ENCODE measurements at regions not wholly inside any gene's neighbourhood (a gene's known extent, or its start where the extent isn't known, plus 50 kb on each side); places are given as distances from the start of the nearest gene placed in this dataset.

DNA sequence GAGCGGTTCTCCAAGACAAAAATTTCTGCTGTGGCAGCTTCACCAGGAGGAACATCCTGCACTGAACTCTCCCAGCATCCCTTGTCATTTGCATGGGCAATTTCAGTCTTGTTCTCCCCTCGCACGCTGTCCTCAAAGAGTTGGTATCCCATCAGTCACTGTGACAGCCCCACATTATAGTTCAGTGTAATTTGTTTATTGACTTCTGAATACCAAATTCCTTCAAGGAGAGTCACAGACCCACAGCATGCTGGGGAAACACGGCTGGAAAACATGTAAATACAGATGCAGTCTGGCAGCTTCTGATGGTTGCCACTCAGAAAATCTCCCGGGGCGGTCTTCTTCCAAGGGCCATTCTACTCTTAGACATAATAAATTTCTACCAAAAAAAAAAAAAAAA is 151.0 kb upstream of the NEBL start:
- no peak for DNase-seq
- Histone ChIP-seq H3K27ac (no peak overlapping the region), H3K36me3 (no peaks in the 10 kb centered on the region), H3K27me3 (replicated peaks in 1 of 7) (peaks cover 0 to 4% (median 0%) of the 10 kb centered on the region in 7 donors), H3K4me3 (no peak overlapping the region), H3K4me1 (no peaks in the 10 kb centered on the region), H3K9me3 (peaks cover 0 to 13% (median 0%) of the 10 kb centered on the region in 8 donors)
- 77 to 88% (median 84%) methylated on average over 6 of the region's 6 CpGs for WGBS, 5 donors
- intact Hi-C loops (cut with DNase I; ENCODE audit: low total_unique reads): no loop called here
- TF ChIP-seq, protein P1, sequence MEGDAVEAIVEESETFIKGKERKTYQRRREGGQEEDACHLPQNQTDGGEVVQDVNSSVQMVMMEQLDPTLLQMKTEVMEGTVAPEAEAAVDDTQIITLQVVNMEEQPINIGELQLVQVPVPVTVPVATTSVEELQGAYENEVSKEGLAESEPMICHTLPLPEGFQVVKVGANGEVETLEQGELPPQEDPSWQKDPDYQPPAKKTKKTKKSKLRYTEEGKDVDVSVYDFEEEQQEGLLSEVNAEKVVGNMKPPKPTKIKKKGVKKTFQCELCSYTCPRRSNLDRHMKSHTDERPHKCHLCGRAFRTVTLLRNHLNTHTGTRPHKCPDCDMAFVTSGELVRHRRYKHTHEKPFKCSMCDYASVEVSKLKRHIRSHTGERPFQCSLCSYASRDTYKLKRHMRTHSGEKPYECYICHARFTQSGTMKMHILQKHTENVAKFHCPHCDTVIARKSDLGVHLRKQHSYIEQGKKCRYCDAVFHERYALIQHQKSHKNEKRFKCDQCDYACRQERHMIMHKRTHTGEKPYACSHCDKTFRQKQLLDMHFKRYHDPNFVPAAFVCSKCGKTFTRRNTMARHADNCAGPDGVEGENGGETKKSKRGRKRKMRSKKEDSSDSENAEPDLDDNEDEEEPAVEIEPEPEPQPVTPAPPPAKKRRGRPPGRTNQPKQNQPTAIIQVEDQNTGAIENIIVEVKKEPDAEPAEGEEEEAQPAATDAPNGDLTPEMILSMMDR (IDR thresholded peaks at IDR 0.05 in 8 of 11, conservative IDR thresholded peaks at IDR 0.05 in 3 of 11): no peak
- TF ChIP-seq POLR2AphosphoS5 (IDR thresholded peaks at IDR 0.05): no peak
- no peak for TF ChIP-seq POLR2A (IDR thresholded peaks at IDR 0.05)

DNA sequence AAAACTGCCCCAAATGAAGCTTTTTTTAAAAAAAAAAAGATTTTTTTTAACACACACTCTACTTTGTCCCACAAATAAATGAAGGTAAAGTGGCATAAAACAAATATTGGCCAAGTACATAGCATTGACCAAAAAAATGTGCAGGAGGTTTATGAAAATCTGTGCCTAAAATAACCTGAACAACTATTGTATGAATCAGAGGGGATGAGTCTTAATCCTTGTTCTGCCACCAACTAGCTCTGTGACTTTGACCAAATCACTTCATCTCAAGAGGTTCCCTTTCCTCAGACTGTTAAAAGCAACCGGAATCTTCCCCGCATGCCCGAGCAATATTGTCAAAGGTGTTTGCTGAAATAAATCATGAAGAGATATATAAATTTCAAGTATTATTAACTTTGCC is 150.4 kb upstream of the NEBL start:
- intact Hi-C loops (cut with DNase I; ENCODE audit: low total_unique reads): no loop called here
- Histone ChIP-seq H3K36me3 (no peaks in the 10 kb centered on the region), H3K9me3 (peaks cover 0 to 13% (median 0%) of the 10 kb centered on the region in 8 donors), H3K27me3 (replicated peaks in 1 of 7) (peaks cover 0 to 4% (median 0%) of the 10 kb centered on the region in 7 donors), H3K4me3 (no peak overlapping the region), H3K4me1 (no peaks in the 10 kb centered on the region), H3K27ac (no peak overlapping the region)
- WGBS, 5 donors: 89 to 99% (median 95%) methylated on average over 3 of the region's 3 CpGs
- TF ChIP-seq, protein P1 (IDR thresholded peaks at IDR 0.05 in 8 of 11, conservative IDR thresholded peaks at IDR 0.05 in 3 of 11): no peak
- TF ChIP-seq POLR2AphosphoS5 (IDR thresholded peaks at IDR 0.05): no peak
- no peak for TF ChIP-seq POLR2A (IDR thresholded peaks at IDR 0.05)
- no peak for DNase-seq

DNA sequence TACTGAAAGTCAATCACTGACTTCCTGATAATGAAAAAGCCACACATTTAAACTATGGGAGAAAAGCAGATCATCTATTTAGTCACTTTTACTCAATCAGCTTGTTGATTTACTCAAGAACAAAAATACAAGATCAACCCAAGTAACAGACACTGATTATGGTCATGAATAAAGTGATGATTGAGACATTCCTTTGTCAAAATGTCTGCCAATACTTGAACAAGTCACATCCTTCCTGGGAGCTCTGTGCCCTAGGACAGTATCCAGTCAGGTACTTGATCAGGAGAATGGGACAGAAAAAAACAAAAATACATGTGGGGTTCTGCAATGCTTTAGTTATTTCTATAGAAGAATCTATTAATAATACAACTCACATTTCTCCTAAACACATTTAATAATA is 150.0 kb upstream of the NEBL start:
- peaks cover 0 to 9% (median 0%) of the 10 kb centered on the region in 8 donors for H3K9me3 ChIP-seq
- peaks cover 0 to 4% (median 0%) of the 10 kb centered on the region in 7 donors for H3K27me3 ChIP-seq (replicated peaks in 1 of 7)
- no peaks in the 10 kb centered on the region for H3K4me1 ChIP-seq
- no peak for DNase-seq
- H3K36me3 ChIP-seq: no peaks in the 10 kb centered on the region
- intact Hi-C loops (cut with DNase I; ENCODE audit: low total_unique reads): no loop called here
- TF ChIP-seq POLR2A (IDR thresholded peaks at IDR 0.05): no peak
- H3K4me3 ChIP-seq: no peak overlapping the region
- no peak overlapping the region for H3K27ac ChIP-seq

DNA sequence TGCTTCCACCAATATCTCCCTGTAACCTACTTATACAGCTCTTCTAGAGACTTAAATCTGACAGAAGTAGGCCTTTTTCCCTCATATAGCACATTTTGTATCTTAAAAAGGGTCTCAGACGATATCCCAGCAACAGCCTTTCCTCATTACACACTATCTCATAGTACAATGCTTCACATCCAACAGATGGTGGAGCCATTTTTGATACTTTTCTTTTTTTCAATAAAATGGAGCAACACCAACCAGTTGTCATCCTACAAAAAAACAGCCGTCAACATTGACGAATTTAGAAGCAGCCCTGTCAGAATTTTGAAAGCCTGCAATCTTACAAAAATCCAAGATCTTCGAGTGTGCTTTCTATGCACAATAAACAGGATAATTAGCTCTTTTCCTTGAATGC is 145.9 kb upstream of the NEBL start:
- WGBS, 5 donors: 80 to 91% (median 83%) methylated on average over 4 of the region's 4 CpGs
- Histone ChIP-seq H3K36me3 (no peaks in the 10 kb centered on the region), H3K4me3 (no peak overlapping the region), H3K9me3 (no peaks in the 10 kb centered on the region), H3K27me3 (replicated peaks in 1 of 7) (peaks cover 0 to 8% (median 0%) of the 10 kb centered on the region in 7 donors), H3K27ac (no peak overlapping the region), H3K4me1 (no peaks in the 10 kb centered on the region)
- DNase-seq: no peak
- intact Hi-C loops (cut with DNase I; ENCODE audit: low total_unique reads): no loop called here
- TF ChIP-seq, protein P1 (IDR thresholded peaks at IDR 0.05 in 8 of 11, conservative IDR thresholded peaks at IDR 0.05 in 3 of 11): no peak

DNA sequence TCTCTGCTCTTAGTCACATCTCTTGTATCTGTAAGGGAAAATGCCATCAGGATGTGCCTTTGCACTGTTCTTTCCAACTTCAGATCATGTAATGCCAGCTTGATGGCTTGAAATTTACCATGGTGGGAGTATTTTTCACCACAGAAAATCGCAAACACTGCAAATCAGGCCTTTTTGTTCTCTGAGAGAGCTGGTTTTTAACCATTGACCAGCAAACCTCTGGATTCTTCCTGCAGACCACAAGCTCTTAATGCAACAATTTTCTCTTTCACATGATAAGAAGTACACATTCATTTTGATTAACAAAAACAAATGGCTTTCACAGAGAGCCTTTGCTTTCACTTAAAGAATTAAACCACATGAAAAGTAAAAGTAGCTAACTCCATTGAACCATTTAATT is 145.4 kb upstream of the NEBL start:
- H3K4me3 ChIP-seq: no peak overlapping the region
- H3K36me3 ChIP-seq: no peaks in the 10 kb centered on the region
- H3K27me3 ChIP-seq (replicated peaks in 1 of 7): peaks cover 0 to 8% (median 0%) of the 10 kb centered on the region in 7 donors
- DNase-seq: no peak
- no peak overlapping the region for H3K27ac ChIP-seq
- intact Hi-C loops (cut with DNase I; ENCODE audit: low total_unique reads): no loop called here
- no peaks in the 10 kb centered on the region for H3K4me1 ChIP-seq
- TF ChIP-seq POLR2AphosphoS5 (IDR thresholded peaks at IDR 0.05) (no peak), POLR2A (IDR thresholded peaks at IDR 0.05) (no peak)
- TF ChIP-seq, protein P1 (IDR thresholded peaks at IDR 0.05 in 8 of 11, conservative IDR thresholded peaks at IDR 0.05 in 3 of 11): no peak
- WGBS, 5 donors: 62 to 78% (median 70%) methylated on average over 1 of the region's 1 CpG
- no peaks in the 10 kb centered on the region for H3K9me3 ChIP-seq
